Astrocyte (in vitro differentiated cells and primary cell): ENCODE measurements at regions not wholly inside any gene's neighbourhood (a gene's known extent, or its start where the extent isn't known, plus 50 kb on each side); places are given as distances from the start of the nearest gene placed in this dataset.

Experiments used
- EZH2 ChIP-seq: IDR thresholded peaks from 2 replicates; pipeline ENCODE4 v1.6.1; 2012; ENCODE audit warnings: mild to moderate bottlenecking, low read length, inconsistent platforms; ENCODE audit not compliant: insufficient read depth
- TF ChIP-seq, protein P1 (sequence below): IDR thresholded peaks from 2 replicates; pipeline ENCODE4 v1.5.1; 2011; ENCODE audit warnings: low read depth, mild to moderate bottlenecking, inconsistent platforms, low read length, moderate library complexity; ENCODE audit not compliant: insufficient read depth

DNA sequence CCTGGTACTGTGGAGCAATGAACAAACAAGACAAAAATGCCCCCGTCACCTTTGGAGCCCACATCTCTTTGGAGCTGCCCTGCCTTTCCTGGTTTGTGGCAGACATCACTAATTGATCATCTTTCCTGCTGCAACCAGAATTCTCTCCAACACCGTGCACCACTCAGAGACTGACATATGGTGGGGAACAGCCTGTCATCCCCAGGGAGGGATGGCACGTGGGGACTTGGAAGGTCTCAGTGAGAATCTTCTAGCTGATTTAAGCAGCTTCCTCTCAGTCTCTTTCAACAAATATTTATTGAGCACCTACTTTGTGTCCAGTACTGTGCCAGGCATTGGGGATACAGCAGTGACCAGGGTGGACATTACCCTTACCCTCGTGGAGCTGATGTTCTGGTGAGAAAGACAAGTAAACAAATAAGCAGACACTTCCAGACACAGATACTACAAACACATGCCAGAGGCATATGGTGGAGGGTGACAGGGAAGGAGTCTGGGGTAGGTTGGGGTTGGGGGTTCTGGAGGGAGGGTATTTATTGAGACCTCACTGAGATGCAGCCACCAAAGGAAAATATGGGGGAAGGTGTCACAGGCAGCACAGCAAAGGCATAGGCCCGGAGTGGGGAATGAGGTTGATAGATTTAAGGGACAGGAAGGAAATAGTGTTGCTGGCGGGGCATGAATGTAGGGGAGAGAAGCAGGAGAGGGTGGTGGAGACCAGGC, 82.3 kb downstream of the CEBPB start:
- no peak for TF ChIP-seq EZH2
- TF ChIP-seq, protein P1, sequence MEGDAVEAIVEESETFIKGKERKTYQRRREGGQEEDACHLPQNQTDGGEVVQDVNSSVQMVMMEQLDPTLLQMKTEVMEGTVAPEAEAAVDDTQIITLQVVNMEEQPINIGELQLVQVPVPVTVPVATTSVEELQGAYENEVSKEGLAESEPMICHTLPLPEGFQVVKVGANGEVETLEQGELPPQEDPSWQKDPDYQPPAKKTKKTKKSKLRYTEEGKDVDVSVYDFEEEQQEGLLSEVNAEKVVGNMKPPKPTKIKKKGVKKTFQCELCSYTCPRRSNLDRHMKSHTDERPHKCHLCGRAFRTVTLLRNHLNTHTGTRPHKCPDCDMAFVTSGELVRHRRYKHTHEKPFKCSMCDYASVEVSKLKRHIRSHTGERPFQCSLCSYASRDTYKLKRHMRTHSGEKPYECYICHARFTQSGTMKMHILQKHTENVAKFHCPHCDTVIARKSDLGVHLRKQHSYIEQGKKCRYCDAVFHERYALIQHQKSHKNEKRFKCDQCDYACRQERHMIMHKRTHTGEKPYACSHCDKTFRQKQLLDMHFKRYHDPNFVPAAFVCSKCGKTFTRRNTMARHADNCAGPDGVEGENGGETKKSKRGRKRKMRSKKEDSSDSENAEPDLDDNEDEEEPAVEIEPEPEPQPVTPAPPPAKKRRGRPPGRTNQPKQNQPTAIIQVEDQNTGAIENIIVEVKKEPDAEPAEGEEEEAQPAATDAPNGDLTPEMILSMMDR, result no peak
